Upper lobe of right lung (tissue), 1 donor: ENCODE measurements at regions not wholly inside any gene's neighbourhood (a gene's known extent, or its start where the extent isn't known, plus 50 kb on each side); places are given as distances from the start of the nearest gene placed in this dataset.

ENCODE experiments used
- ATAC-seq: fragments of 200-7000 bp; cut with Tn5 transposase; one replicate; pipeline ENCODE4 v1.9.1; 2020; ENCODE audit warnings: mild to moderate bottlenecking, moderate library complexity
- DNase-seq: peaks from one replicate; pipeline ENCODE4 v3.0.0-alpha.2; 2020
- H3K27ac ChIP-seq: fragments of 200-600 bp; one replicate; pipeline ENCODE4 v1.8.0; 2022
- H3K27me3 ChIP-seq: fragments of 200-600 bp; one replicate; pipeline ENCODE4 v1.8.0; 2022; ENCODE audit warnings: mild to moderate bottlenecking
- H3K36me3 ChIP-seq: fragments of 200-600 bp; one replicate; pipeline ENCODE4 v1.8.0; 2022
- H3K4me1 ChIP-seq: fragments of 200-600 bp; one replicate; pipeline ENCODE4 v1.8.0; 2022
- H3K4me3 ChIP-seq: fragments of 200-600 bp; one replicate; pipeline ENCODE4 v1.8.0; 2022; ENCODE audit warnings: mild to moderate bottlenecking
- H3K9me3 ChIP-seq: fragments of 200-600 bp; one replicate; pipeline ENCODE4 v1.8.0; 2022
- CTCF ChIP-seq: fragments of 200-600 bp; IDR thresholded peaks from one replicate; pipeline ENCODE4 v1.8.0; 2022; ENCODE audit warnings: antibody characterized with exemption
- intact Hi-C: fragments of 100-400 bp; cut with DNase I; formaldehyde crosslinking; loops from one replicate; pipeline ENCODE4 v1.11.0; 2022
- donor health status: DM: no; HTN: yes; CAD: no; lungs with severe emphysema.

DNA sequence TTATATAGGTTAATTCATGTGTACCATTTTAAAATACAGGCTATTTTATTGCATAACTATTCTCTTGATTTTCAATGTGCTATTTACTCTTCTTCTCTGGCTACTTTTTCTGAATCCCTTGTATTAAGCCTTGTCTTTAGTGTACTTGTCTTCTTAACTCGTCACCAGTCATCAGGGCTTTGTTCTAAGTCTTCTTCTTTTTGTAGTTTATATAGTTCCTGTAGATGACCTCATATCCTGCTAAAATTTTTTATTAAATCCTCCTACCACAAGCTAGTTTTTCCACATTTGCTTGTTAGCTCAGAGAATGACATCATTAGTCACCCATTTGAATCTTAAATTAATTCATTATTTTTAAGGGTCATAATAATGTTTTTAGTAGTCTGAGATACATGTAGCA is 1281.9 kb downstream of the KCNT2 start:
- ATAC-seq, result no peak
- Histone ChIP-seq H3K9me3 (no peaks in the 10 kb centered on the region), H3K4me1 (no peaks in the 10 kb centered on the region), H3K4me3 (no peak overlapping the region), H3K27ac (no peak overlapping the region), H3K36me3 (no peaks in the 10 kb centered on the region), H3K27me3 (no peaks in the 10 kb centered on the region)
- no peak for DNase-seq
- intact Hi-C loops, result no loop called here
- no peak for TF ChIP-seq CTCF

GRCh38 chr1:195325181-195325580 is 1283.1 kb downstream of the KCNT2 start:
- no peaks in the 10 kb centered on the region for H3K36me3 ChIP-seq
- no peaks in the 10 kb centered on the region for H3K4me1 ChIP-seq
- no peaks in the 10 kb centered on the region for H3K9me3 ChIP-seq
- intact Hi-C loops, result no loop called here
- ATAC-seq (no peak), DNase-seq (no peak)
- TF ChIP-seq CTCF, result no peak
- no peaks in the 10 kb centered on the region for H3K27me3 ChIP-seq
- no peak overlapping the region for H3K27ac ChIP-seq
- H3K4me3 ChIP-seq, result no peak overlapping the region

GRCh38 chr1:195306281-195306680 is 1302.0 kb downstream of the KCNT2 start:
- Histone ChIP-seq H3K36me3 (no peaks in the 10 kb centered on the region), H3K27ac (no peak overlapping the region), H3K4me3 (no peak overlapping the region), H3K4me1 (no peaks in the 10 kb centered on the region), H3K9me3 (no peaks in the 10 kb centered on the region), H3K27me3 (no peaks in the 10 kb centered on the region)
- intact Hi-C loops, result no loop called here
- DNase-seq (no peak), ATAC-seq (no peak)
- no peak for TF ChIP-seq CTCF

DNA sequence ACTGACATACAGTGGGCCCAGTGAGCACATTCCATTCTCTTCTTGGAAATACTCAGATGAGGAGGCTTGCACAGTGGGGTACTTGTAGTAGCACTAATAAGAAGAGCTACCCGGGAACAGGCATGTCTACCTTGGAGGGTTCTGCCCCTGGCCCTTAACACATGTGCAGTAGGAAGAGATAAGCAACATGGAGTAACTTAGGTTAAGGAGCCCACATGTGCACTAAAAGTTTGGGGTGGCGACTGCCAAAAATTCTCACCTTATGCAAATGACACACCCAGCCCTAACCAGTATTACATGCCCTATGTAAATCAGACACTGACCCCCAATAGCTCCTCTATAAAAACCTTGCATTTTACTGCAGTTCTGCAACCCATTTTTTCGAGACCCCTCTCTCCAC is 1313.3 kb downstream of the KCNT2 start:
- ATAC-seq (no peak), DNase-seq (no peak)
- Histone ChIP-seq H3K4me3 (no peak overlapping the region), H3K4me1 (no peaks in the 10 kb centered on the region), H3K36me3 (no peaks in the 10 kb centered on the region), H3K27me3 (no peaks in the 10 kb centered on the region), H3K27ac (no peak overlapping the region), H3K9me3 (no peaks in the 10 kb centered on the region)
- no peak for TF ChIP-seq CTCF
- intact Hi-C loops, result no loop called here

DNA sequence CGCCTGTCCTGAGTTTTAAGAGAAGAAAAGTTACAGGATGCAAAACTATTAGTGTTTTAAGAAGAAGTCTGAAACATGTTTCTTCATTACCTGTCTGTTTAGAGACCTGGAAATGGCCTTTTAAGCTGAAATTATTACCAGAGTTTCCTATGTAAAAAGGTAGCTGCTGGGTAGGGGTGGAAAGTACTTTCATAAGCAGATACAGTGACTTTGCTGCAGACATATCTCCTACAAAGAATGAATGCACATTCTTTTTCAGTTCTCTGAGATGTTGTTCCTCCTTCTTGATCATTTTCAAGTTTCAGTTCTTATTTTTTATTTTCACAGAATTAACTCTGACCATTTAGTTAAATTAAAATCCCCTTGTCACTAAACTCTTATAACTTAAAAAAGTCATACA is 1329.6 kb downstream of the KCNT2 start:
- intact Hi-C loops, result no loop called here

More for the DNA sequence above, 1329.6 kb downstream of the KCNT2 start:
- H3K4me3 ChIP-seq, result no peak overlapping the region
- ATAC-seq (no peak), DNase-seq (no peak)
- no peaks in the 10 kb centered on the region for H3K4me1 ChIP-seq
- no peak overlapping the region for H3K27ac ChIP-seq
- H3K36me3 ChIP-seq, result no peaks in the 10 kb centered on the region
- H3K9me3 ChIP-seq, result no peaks in the 10 kb centered on the region
- H3K27me3 ChIP-seq, result no peaks in the 10 kb centered on the region
- no peak for TF ChIP-seq CTCF
